NCI-H446 (cell line): ENCODE measurements at regions not wholly inside any gene's neighbourhood (a gene's known extent, or its start where the extent isn't known, plus 50 kb on each side); places are given as distances from the start of the nearest gene placed in this dataset.

ENCODE experiments used
- DNase-seq, 2 experiments: peaks; one replicate each; lab custom pipeline; 2025; lab: John Stamatoyannopoulos, UW

DNA sequence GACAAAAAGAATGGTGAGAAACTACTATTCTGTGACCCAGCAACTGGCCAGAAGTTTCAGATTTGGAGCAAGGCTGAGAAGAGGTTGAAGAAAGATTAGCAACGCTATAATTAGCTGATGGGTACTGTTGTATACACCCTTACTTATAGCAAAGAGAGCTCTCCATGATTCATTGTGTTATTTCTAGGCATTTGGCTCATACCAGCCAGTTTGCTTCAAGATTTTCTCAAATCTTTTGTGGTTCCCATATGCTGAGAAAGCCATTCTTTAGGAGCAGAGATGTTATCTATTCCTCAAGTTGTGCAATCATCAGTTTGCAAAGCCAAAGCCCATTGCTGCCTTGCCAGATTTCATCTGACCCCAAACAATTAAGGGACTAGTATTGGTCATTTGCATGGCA is 179.4 kb downstream of the ETS1 start:
- DNase-seq: no peak

- no peak for DNase-seq
Measured at GRCh38 chr11:128405714-128406662, 181.4 kb downstream of the ETS1 start.

DNA sequence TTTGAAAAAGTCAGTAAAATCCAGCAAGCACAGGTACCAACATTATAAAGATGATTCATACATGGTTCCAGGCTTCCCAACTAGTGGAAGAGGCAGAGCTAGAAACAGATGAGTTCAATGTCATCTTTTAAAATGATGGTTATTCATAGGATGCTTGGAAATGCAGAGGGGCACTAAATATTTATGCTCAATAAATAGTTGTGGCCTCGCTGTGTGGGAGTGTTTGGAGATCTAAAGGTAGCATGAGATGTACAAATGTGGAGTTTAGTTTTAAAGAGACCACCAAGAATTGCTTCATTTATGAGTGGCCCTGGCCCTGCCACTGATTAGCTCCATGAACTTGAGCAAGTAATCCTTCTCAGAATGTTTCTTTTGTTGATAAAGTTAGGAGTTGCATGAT is 182.2 kb downstream of the ETS1 start:
- no peak for DNase-seq

GRCh38 chr11:128404437-128404836 is 182.9 kb downstream of the ETS1 start:
- DNase-seq: no peak

DNA sequence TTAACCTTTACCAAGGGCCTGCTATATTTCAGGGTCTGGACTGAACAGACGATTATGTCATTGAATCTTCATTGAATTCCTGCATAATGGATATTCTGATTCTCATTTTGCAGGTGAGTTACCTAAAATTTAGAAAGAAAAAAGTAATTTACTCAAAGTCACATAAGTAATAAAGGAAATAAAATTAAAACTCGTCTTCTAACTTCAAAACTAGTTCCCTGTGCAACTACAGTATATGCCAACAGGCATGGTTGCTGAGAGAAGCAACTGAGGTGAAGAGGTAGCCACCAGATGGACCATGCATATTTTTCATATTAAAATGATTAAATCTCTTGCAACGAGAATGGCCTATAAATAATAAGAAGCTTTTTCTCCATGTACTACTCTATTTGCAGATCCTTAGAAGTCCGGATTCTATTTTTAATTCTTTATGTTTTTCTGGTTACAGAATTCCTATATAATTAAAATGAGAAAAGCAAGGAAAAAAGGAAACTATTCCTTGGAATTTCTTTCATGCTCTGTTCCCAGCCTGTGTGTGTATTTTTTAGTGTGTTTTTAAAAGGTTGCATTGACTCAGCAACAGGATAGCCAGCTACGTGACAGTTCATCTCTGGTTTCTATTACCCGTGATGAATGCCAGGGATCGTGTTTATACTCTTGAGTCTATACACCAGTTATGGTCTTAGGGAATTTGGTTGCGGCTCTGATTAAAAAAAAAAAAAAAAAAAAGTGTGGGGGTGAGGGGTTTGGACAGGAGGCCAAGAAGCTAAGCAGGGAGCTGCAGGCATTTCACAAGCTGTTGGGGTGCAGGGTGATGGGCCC is 186.8 kb downstream of the ETS1 start:
- no peak for DNase-seq

- no peak for DNase-seq
Measured at GRCh38 chr11:128399251-128400121, 187.9 kb downstream of the ETS1 start.

DNA sequence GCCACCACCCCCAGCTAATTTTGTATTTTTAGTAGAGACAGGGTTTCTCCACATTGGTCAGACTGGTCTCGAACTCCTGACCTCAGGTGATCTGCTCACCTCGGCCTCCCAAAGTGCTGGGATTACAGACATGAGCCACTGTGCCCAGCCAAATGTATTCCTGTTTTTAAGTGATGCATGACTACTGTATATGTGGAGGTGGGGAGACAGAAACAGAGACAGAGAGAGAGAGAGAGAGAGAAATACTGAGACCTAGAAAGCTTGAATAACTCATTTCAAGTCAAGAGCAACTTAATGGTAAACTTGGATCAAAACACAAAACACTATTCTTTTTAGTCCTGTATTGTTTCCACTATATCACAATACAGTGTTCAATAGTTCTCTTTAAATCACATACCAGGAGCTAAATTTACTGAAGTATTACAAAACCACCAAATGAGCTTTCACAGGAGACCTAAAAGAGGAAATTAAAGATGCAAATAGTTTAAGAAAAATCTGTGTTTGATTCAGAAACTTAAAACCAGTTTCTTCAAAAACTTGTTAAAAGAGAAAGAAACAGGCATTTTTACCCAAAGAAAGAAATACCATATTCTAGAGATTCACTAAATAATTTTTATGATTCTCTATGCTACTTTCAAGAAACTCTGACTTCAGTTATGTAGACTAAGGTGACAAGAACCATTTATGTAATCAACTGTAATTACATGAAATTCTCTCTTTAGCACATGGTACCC is 188.7 kb downstream of the ETS1 start:
- no peak for DNase-seq

- no peak for DNase-seq
Measured at GRCh38 chr11:128397362-128397761, 190.0 kb downstream of the ETS1 start.

GRCh38 chr11:128394431-128395089 is 192.8 kb downstream of the ETS1 start:
- DNase-seq: no peak

DNA sequence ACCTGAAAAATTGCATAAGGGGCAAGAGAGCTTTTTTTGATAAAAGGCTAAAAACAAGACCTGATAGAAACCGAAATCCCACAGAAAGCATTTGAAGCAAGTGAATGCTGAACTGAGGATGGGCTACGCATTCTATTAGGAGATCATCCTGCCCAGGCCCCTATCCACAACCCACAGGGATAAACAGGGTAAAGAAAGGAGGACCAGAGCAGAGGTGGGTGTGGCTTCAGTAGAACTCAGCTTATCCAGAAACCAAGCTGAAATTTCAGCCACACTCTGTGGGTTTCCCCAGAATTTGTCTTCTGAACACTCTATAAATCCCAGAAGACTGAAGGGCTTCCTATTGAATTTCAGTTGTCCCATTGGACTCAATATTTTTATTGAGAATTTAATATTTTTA is 195.1 kb downstream of the ETS1 start:
- DNase-seq: no peak

GRCh38 chr11:128391811-128392210 is 195.5 kb downstream of the ETS1 start:
- DNase-seq: no peak

DNA sequence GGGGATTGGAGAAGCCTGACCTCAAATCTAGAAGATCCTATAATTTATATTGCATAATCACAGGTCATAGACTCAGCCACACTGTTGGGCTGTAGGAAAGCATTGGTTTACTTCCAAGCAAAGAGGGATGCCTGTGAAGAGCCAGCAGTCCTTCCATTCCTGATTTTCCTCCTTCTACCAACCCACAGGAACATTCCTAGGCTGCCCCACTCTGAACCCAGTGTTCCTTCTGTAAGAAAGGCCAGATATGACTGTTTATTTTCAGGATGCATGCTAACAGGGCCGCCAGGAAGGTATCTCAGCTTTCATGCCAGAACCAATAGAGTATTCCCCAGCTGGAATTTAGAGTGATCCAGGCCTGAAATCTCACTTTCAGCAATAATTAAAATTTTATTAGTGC is 197.1 kb downstream of the ETS1 start:
- no peak for DNase-seq

- DNase-seq: no peak
Measured at GRCh38 chr11:128389461-128389976, 197.8 kb downstream of the ETS1 start.

DNA sequence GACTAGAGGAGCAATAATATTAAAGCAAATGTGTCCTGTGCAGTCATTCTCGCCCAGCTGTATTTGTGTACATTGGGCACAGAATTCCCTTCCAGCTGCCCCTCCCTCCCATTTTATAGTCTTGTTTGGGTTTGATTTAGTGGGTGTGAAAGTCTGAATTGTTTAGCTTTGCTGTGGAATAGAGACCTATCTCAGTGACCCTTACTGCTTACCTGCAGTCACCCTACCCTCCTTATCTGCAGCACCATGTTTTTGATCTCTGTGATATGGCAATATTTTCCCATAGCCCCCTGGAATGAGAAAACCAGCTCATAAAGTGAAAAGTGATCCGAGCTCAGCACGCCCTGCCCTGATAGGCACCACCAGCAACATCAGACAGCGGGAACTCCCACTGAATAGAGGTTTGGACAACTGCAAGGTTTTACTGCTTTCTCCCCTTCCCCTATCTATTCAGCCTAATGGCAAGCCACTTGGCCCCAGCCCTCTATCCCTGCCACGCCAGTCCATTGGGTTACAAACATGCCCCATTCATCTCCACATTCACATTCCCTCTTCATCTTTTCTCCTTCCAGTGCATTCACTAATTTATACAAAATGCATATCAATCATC is 199.0 kb downstream of the ETS1 start:
- no peak for DNase-seq

GRCh38 chr11:128379587-128380580 is 207.5 kb downstream of the ETS1 start:
- no peak for DNase-seq

- DNase-seq: no peak
Measured at GRCh38 chr11:128375961-128376360, 211.4 kb downstream of the ETS1 start.

DNA sequence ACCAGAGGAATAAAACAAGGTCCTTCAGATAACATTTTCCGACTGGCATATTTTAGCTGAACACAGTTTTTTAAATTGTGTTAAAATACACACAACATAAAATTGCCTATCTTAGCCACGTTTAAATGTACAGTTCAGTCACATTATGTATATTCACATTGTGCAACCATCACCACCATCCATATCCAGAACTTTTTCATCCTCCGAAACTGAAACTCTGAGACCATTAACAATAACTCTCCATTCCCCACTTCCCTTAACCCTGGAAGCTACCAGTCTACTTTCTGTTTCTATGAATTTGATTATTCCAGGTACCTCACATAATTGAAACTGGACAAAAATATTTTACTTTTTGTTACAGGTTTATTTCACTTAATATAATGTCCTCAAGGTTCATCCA is 213.3 kb downstream of the ETS1 start:
- no peak for DNase-seq

GRCh38 chr11:128372977-128373376 is 214.4 kb downstream of the ETS1 start:
- DNase-seq: no peak

DNA sequence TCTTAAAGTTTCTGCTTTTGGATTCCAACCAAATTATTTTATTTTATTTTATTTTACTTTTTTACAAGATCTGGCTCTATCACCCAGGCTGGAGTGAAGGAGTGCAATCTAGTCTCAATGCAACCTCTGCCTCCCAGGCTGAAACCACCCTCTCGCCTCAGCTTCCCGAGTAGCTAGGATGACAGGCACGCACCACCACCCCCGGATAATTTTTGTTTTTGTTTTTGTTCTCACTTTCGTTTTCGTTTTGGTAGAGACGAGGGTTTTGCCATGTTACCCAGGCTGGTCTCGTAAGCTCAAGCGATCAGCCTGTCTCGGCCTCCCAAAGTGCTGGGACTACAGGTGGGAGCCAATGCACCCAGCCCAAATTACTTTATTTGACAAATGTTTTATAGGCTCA is 219.8 kb downstream of the ETS1 start:
- DNase-seq: no peak
